H1 (cell line): ENCODE measurements at regions not wholly inside any gene's neighbourhood (a gene's known extent, or its start where the extent isn't known, plus 50 kb on each side); places are given as distances from the start of the nearest gene placed in this dataset.

Source experiments
- KDM5A ChIP-seq: fragments of 200-600 bp; IDR thresholded peaks from 2 replicates; pipeline ENCODE4 v1.7.1; 2012; ENCODE audit warnings: mild to moderate bottlenecking, low read length, inconsistent platforms, mixed read lengths
- MAFK ChIP-seq: IDR thresholded peaks from 2 replicates; pipeline ENCODE4 v1.6.1; 2012; ENCODE audit warnings: low read depth, mild to moderate bottlenecking, improper control_type of control experiment, low read length
- RNF2 ChIP-seq: fragments of 200-900, 300-1000 bp; sonication (generic); IDR thresholded peaks from 2 replicates; pipeline ENCODE4 v1.7.1; 2016; ENCODE audit warnings: borderline replicate concordance, low read depth, mild to moderate bottlenecking, antibody characterized with exemption, low read length; ENCODE audit not compliant: poor library complexity, severe bottlenecking; ENCODE audit errors: missing control alignments
- SIRT6 ChIP-seq: IDR thresholded peaks from one replicate; pipeline ENCODE4 v1.7.1; 2012; ENCODE audit warnings: low read length, inconsistent platforms
- YY1 ChIP-seq: IDR thresholded peaks from 2 replicates; pipeline ENCODE4 v1.6.1; 2011; ENCODE audit warnings: low read depth, mild to moderate bottlenecking, low read length
- TF ChIP-seq, protein P1 (sequence below): fragments of 300-600 bp; sonication (generic); IDR thresholded peaks from 2 replicates; pipeline ENCODE4 v1.7.1; 2012; ENCODE audit warnings: low read length, moderate library complexity, mild to moderate bottlenecking, inconsistent platforms; ENCODE audit not compliant: insufficient replicate concordance

DNA sequence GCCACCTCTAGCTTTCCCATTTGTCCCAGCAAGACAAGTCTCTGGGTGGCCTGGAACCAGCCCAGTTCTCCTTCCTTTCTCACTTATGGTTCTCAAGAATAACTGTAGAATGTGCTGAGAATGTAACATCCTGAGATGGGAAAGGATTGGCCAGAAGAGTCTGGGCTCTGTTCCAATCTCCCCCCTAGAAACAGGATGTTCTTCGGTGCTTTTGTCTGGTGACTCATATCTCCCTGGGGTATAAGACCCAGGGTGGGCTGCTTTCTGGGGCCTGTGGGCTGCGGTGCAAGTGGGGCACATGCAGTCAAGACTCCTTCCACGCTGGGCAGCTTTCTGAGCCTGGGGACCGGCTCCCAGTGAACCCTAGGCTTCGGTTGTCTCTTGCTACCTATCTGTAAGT is 251.2 kb upstream of the POU3F1 start (continued):
- TF ChIP-seq, protein P1, sequence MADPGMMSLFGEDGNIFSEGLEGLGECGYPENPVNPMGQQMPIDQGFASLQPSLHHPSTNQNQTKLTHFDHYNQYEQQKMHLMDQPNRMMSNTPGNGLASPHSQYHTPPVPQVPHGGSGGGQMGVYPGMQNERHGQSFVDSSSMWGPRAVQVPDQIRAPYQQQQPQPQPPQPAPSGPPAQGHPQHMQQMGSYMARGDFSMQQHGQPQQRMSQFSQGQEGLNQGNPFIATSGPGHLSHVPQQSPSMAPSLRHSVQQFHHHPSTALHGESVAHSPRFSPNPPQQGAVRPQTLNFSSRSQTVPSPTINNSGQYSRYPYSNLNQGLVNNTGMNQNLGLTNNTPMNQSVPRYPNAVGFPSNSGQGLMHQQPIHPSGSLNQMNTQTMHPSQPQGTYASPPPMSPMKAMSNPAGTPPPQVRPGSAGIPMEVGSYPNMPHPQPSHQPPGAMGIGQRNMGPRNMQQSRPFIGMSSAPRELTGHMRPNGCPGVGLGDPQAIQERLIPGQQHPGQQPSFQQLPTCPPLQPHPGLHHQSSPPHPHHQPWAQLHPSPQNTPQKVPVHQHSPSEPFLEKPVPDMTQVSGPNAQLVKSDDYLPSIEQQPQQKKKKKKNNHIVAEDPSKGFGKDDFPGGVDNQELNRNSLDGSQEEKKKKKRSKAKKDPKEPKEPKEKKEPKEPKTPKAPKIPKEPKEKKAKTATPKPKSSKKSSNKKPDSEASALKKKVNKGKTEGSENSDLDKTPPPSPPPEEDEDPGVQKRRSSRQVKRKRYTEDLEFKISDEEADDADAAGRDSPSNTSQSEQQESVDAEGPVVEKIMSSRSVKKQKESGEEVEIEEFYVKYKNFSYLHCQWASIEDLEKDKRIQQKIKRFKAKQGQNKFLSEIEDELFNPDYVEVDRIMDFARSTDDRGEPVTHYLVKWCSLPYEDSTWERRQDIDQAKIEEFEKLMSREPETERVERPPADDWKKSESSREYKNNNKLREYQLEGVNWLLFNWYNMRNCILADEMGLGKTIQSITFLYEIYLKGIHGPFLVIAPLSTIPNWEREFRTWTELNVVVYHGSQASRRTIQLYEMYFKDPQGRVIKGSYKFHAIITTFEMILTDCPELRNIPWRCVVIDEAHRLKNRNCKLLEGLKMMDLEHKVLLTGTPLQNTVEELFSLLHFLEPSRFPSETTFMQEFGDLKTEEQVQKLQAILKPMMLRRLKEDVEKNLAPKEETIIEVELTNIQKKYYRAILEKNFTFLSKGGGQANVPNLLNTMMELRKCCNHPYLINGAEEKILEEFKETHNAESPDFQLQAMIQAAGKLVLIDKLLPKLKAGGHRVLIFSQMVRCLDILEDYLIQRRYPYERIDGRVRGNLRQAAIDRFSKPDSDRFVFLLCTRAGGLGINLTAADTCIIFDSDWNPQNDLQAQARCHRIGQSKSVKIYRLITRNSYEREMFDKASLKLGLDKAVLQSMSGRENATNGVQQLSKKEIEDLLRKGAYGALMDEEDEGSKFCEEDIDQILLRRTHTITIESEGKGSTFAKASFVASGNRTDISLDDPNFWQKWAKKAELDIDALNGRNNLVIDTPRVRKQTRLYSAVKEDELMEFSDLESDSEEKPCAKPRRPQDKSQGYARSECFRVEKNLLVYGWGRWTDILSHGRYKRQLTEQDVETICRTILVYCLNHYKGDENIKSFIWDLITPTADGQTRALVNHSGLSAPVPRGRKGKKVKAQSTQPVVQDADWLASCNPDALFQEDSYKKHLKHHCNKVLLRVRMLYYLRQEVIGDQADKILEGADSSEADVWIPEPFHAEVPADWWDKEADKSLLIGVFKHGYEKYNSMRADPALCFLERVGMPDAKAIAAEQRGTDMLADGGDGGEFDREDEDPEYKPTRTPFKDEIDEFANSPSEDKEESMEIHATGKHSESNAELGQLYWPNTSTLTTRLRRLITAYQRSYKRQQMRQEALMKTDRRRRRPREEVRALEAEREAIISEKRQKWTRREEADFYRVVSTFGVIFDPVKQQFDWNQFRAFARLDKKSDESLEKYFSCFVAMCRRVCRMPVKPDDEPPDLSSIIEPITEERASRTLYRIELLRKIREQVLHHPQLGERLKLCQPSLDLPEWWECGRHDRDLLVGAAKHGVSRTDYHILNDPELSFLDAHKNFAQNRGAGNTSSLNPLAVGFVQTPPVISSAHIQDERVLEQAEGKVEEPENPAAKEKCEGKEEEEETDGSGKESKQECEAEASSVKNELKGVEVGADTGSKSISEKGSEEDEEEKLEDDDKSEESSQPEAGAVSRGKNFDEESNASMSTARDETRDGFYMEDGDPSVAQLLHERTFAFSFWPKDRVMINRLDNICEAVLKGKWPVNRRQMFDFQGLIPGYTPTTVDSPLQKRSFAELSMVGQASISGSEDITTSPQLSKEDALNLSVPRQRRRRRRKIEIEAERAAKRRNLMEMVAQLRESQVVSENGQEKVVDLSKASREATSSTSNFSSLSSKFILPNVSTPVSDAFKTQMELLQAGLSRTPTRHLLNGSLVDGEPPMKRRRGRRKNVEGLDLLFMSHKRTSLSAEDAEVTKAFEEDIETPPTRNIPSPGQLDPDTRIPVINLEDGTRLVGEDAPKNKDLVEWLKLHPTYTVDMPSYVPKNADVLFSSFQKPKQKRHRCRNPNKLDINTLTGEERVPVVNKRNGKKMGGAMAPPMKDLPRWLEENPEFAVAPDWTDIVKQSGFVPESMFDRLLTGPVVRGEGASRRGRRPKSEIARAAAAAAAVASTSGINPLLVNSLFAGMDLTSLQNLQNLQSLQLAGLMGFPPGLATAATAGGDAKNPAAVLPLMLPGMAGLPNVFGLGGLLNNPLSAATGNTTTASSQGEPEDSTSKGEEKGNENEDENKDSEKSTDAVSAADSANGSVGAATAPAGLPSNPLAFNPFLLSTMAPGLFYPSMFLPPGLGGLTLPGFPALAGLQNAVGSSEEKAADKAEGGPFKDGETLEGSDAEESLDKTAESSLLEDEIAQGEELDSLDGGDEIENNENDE: no peak
- TF ChIP-seq SIRT6: no peak
- no peak for TF ChIP-seq KDM5A
- TF ChIP-seq YY1: no peak
- no peak for TF ChIP-seq RNF2
- no peak for TF ChIP-seq MAFK
